Endothelial cell of umbilical vein (primary cell): ENCODE measurements at regions not wholly inside any gene's neighbourhood (a gene's known extent, or its start where the extent isn't known, plus 50 kb on each side); places are given as distances from the start of the nearest gene placed in this dataset.

Experiments used
- BruUV-seq: library from RNA; stranded (reverse); fragments of 400-500 nt; replicated peaks from 2 replicates; lab custom pipeline; 2021; lab: Mats Ljungman, UMichigan
- CTCF ChIA-PET: fragments of 300-600, 350-600 bp; sonication (Branson Sonifier 250); formaldehyde crosslinking; loops from one replicate; lab custom pipeline; 2021; ENCODE audit warnings: antibody characterized with exemption, inconsistent platforms; lab: Charles Lee
- POLR2A ChIA-PET: fragments of 300-600, 350-600 bp; sonication (Branson Sonifier 250); formaldehyde crosslinking; loops from one replicate; lab custom pipeline; 2021; ENCODE audit warnings: antibody characterized with exemption, inconsistent platforms; lab: Charles Lee
- DNase-seq: peaks from one replicate; pipeline ENCODE4 v3.0.0-alpha.2; 2011; ENCODE audit warnings: low read depth, low spot score
- FAIRE-seq: peaks from 2 replicates; lab custom pipeline; 2011; peaks lifted over from hg19 to GRCh38; lab: Jason Lieb, UNC
- H2AFZ ChIP-seq: 2 replicates; pipeline ENCODE4 v1.6.0; 2012; ENCODE audit warnings: low read depth, low read length, control low read depth, inconsistent platforms
- H3K27ac ChIP-seq: 2 replicates; pipeline ENCODE4 v1.5.1; 2011; ENCODE audit warnings: low read depth, mild to moderate bottlenecking, control low read depth, low read length, moderate library complexity; ENCODE audit not compliant: insufficient read depth
- H3K27me3 ChIP-seq, 2 experiments: 2 replicates each; pipeline versions ENCODE4 v1.6.0 to v1.6.1; 2011; ENCODE audit warnings: low read length in 2 of 2, mixed read lengths in 1 of 2; ENCODE audit not compliant: control insufficient read depth in 2 of 2, insufficient read depth in 2 of 2
- H3K36me3 ChIP-seq, 2 experiments: 2 replicates in 1 of 2; 3 replicates in 1 of 2; pipeline ENCODE4 v1.5.1; 2011; ENCODE audit warnings: low read length in 2 of 2, mild to moderate bottlenecking in 1 of 2, moderate library complexity in 1 of 2; ENCODE audit not compliant: control insufficient read depth in 2 of 2, insufficient read depth in 2 of 2; ENCODE audit errors: extremely low read depth in 1 of 2
- H3K4me1 ChIP-seq: 3 replicates; pipeline ENCODE4 v1.5.1; 2011; ENCODE audit warnings: mild to moderate bottlenecking, low read length; ENCODE audit not compliant: control insufficient read depth, insufficient read depth; ENCODE audit errors: extremely low read depth
- H3K4me2 ChIP-seq: 2 replicates; pipeline ENCODE4 v1.6.1; 2011; ENCODE audit warnings: low read length, control low read depth, mixed read lengths; ENCODE audit not compliant: insufficient read depth
- H3K4me3 ChIP-seq, 3 experiments: fragments of 200-600 bp in 1 of 3; sonication (generic), shearing (Covaris generic) in 1 of 3; replicated peaks in 1 of 3; 2 replicates each; pipeline ENCODE4 v1.5.1; 2011 to 2016; ENCODE audit warnings: control low read depth in 3 of 3, low read length in 3 of 3, mild to moderate bottlenecking in 2 of 3, inconsistent platforms in 1 of 3, low read depth in 1 of 3, moderate library complexity in 1 of 3; ENCODE audit not compliant: insufficient read depth in 1 of 3
- H3K79me2 ChIP-seq: 2 replicates; pipeline ENCODE4 v1.6.0; 2012; ENCODE audit warnings: low read length, inconsistent platforms; ENCODE audit not compliant: control insufficient read depth, insufficient read depth
- H3K9ac ChIP-seq: replicated peaks from 2 replicates; pipeline ENCODE3; 2011; ENCODE audit warnings: low read length, control low read depth; ENCODE audit not compliant: insufficient read depth; ENCODE audit errors: extremely low read depth
- H3K9me1 ChIP-seq: replicated peaks from 3 replicates; pipeline ENCODE4 v1.6.0; 2011; ENCODE audit warnings: mild to moderate bottlenecking, low read length; ENCODE audit not compliant: control insufficient read depth, insufficient read depth; ENCODE audit errors: extremely low read depth
- H3K9me3 ChIP-seq: replicated peaks from 2 replicates; pipeline ENCODE4 v1.5.1; 2012; ENCODE audit warnings: low read length, inconsistent platforms; ENCODE audit not compliant: control insufficient read depth, insufficient read depth
- H4K20me1 ChIP-seq: replicated peaks from 2 replicates; pipeline ENCODE3; 2011; ENCODE audit warnings: mild to moderate bottlenecking, low read length; ENCODE audit not compliant: control insufficient read depth, insufficient read depth; ENCODE audit errors: extremely low read depth
- EZH2 ChIP-seq: IDR thresholded peaks from 2 replicates; pipeline ENCODE4 v1.6.1; 2012; ENCODE audit warnings: borderline replicate concordance, low read depth, mild to moderate bottlenecking, moderate library complexity, low read length, inconsistent platforms; ENCODE audit not compliant: severe bottlenecking
- FOS ChIP-seq: IDR thresholded peaks from 2 replicates; pipeline ENCODE4 v1.6.1; 2011; ENCODE audit warnings: mild to moderate bottlenecking, low read length, moderate library complexity, borderline replicate concordance; ENCODE audit not compliant: insufficient read depth
- GATA2 ChIP-seq: IDR thresholded peaks from 2 replicates; pipeline ENCODE4 v1.7.0; 2011; ENCODE audit warnings: low read depth, mild to moderate bottlenecking, moderate library complexity, mixed read lengths, low read length; ENCODE audit not compliant: insufficient read length, insufficient read depth
- JUN ChIP-seq: IDR thresholded peaks from 2 replicates; pipeline ENCODE4 v1.6.1; 2011; ENCODE audit warnings: borderline replicate concordance, low read depth; ENCODE audit not compliant: insufficient read length, insufficient read depth
- MYC ChIP-seq: IDR thresholded peaks from one replicate; pipeline ENCODE4 v1.6.1; 2011; ENCODE audit warnings: mild to moderate bottlenecking, low read depth, low read length
- POLR2A ChIP-seq: IDR thresholded peaks from 2 replicates; pipeline ENCODE4 v1.6.1; 2012; ENCODE audit warnings: low read depth, mild to moderate bottlenecking, control low read depth, low read length
- POLR2AphosphoS5 ChIP-seq: IDR thresholded peaks from 2 replicates; pipeline ENCODE4 v1.6.1; 2012; ENCODE audit warnings: low read depth, mild to moderate bottlenecking, control low read depth, low read length, moderate library complexity; ENCODE audit not compliant: insufficient read depth
- dilution Hi-C: fragments of 300-500 bp; cut with MboI; formaldehyde crosslinking; loops from one replicate; pipeline ENCODE4 v1.15.0; 2019; ENCODE audit warnings: low sequenced_read_pairs; ENCODE audit not compliant: extremely low pct_ligation_motif_present
- intact Hi-C: fragments of 100-400 bp; cut with micrococcal nuclease; formaldehyde crosslinking; loops from one replicate; pipeline ENCODE4 v1.10.0; 2022
- TF ChIP-seq, protein P1 (sequence below): IDR thresholded peaks from 2 replicates; pipeline ENCODE4 v1.6.1; 2011; ENCODE audit not compliant: insufficient read depth, insufficient read length
- TF ChIP-seq, protein P2 (sequence below), 2 donors: IDR thresholded peaks; 1 replicate in 1 of 2; 2 replicates in 1 of 2; pipeline ENCODE4 v1.5.1; 2011; ENCODE audit warnings: low read length in 2 of 2, mild to moderate bottlenecking in 2 of 2, moderate library complexity in 2 of 2, control low read depth in 1 of 2, inconsistent platforms in 1 of 2, low read depth in 1 of 2; ENCODE audit not compliant: insufficient read depth in 1 of 2; ENCODE audit errors: extremely low read depth in 1 of 2

- H3K9ac ChIP-seq: no peak overlapping the region
- no peak for TF ChIP-seq MYC
- TF ChIP-seq EZH2: no peak
- TF ChIP-seq GATA2: no peak
- TF ChIP-seq FOS: no peak
- no peak for TF ChIP-seq JUN
- TF ChIP-seq, protein P1, sequence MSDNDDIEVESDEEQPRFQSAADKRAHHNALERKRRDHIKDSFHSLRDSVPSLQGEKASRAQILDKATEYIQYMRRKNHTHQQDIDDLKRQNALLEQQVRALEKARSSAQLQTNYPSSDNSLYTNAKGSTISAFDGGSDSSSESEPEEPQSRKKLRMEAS: no peak
- no peak for TF ChIP-seq POLR2AphosphoS5
- no peak for TF ChIP-seq POLR2A
- TF ChIP-seq, protein P2, sequence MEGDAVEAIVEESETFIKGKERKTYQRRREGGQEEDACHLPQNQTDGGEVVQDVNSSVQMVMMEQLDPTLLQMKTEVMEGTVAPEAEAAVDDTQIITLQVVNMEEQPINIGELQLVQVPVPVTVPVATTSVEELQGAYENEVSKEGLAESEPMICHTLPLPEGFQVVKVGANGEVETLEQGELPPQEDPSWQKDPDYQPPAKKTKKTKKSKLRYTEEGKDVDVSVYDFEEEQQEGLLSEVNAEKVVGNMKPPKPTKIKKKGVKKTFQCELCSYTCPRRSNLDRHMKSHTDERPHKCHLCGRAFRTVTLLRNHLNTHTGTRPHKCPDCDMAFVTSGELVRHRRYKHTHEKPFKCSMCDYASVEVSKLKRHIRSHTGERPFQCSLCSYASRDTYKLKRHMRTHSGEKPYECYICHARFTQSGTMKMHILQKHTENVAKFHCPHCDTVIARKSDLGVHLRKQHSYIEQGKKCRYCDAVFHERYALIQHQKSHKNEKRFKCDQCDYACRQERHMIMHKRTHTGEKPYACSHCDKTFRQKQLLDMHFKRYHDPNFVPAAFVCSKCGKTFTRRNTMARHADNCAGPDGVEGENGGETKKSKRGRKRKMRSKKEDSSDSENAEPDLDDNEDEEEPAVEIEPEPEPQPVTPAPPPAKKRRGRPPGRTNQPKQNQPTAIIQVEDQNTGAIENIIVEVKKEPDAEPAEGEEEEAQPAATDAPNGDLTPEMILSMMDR (IDR thresholded peaks at IDR 0.05; ENCODE audit: extremely low read depth in 1 of 2, insufficient read depth in 1 of 2, low read depth in 1 of 2, low read length in 2 of 2): no peak
- no peak overlapping the region for H2AFZ ChIP-seq
- DNase-seq (no peak), FAIRE-seq (no peak)
- no peaks in the 10 kb centered on the region for H3K9me1 ChIP-seq
- no peak overlapping the region for H3K27ac ChIP-seq
- no peak overlapping the region for H3K4me2 ChIP-seq
- H4K20me1 ChIP-seq: no peaks in the 10 kb centered on the region
- H3K27me3 ChIP-seq: no peaks in the 10 kb centered on the region
- POLR2A ChIA-PET: no interaction called here
- intact Hi-C loops (no loop called here), dilution Hi-C loops (no loop called here)
- H3K79me2 ChIP-seq: no peaks in the 10 kb centered on the region
- H3K36me3 ChIP-seq: no peaks in the 10 kb centered on the region
- H3K9me3 ChIP-seq: no peaks in the 10 kb centered on the region
- peaks cover 14% of the 10 kb centered on the region for H3K4me1 ChIP-seq
- CTCF ChIA-PET: no interaction called here
- BruUV-seq: no TSS peak
- no peak overlapping the region for H3K4me3 ChIP-seq
Measured at GRCh38 chr15:95935852-95936251, 394.6 kb upstream of the NR2F2 start.
